Uterus (tissue), 3 donors: ENCODE measurements at regions not wholly inside any gene's neighbourhood (a gene's known extent, or its start where the extent isn't known, plus 50 kb on each side); places are given as distances from the start of the nearest gene placed in this dataset.

Experiments used
- DNase-seq, 2 donors: peaks; one replicate each; pipeline ENCODE4 v3.0.0-alpha.2; 2019 to 2020
- H3K27ac ChIP-seq, 2 donors: fragments of 200-600 bp; sonication (generic); 1 replicate in 1 of 2; 2 replicates in 1 of 2; pipeline ENCODE4 v1.5.1; 2016 to 2018
- H3K27me3 ChIP-seq, 2 donors: fragments of 200-600 bp; sonication (generic); one replicate each; pipeline ENCODE4 v1.5.1; 2018 to 2019; ENCODE audit warnings: control low read depth in 1 of 2
- H3K36me3 ChIP-seq, 2 donors: fragments of 200-600 bp; sonication (generic); one replicate each; pipeline ENCODE4 v1.5.1; 2019; ENCODE audit warnings: control low read depth in 1 of 2
- H3K4me1 ChIP-seq, 2 donors: fragments of 200-600 bp; sonication (generic); one replicate each; pipeline ENCODE4 v1.5.1; 2018 to 2019; ENCODE audit warnings: control low read depth in 1 of 2
- H3K4me3 ChIP-seq, 2 donors: fragments of 200-600 bp; sonication (generic); 1 replicate in 1 of 2; 2 replicates in 1 of 2; pipeline ENCODE4 v1.5.1; 2018 to 2019; ENCODE audit warnings: mild to moderate bottlenecking in 1 of 2
- H3K9me3 ChIP-seq, 2 donors: fragments of 200-600 bp; sonication (generic); one replicate each; pipeline ENCODE4 v1.5.1; 2019; ENCODE audit warnings: control low read depth in 1 of 2
- POLR2A ChIP-seq, 2 donors: fragments of 450-650 bp; IDR thresholded peaks; one replicate each; pipeline ENCODE4 v1.6.1; 2016; ENCODE audit warnings: antibody characterized with exemption in 2 of 2, mild to moderate bottlenecking in 1 of 2, moderate library complexity in 1 of 2
- intact Hi-C: fragments of 100-400 bp; cut with DNase I; formaldehyde crosslinking; loops from one replicate; pipeline ENCODE4 v1.15.1; 2023; ENCODE audit warnings: low total_unique reads
- TF ChIP-seq, protein P1 (sequence below), 4 experiments: fragments of 200-600 bp in 2 of 4; fragments of 450-650 bp in 2 of 4; sonication (generic) in 2 of 4; IDR thresholded peaks; one replicate each; pipeline ENCODE4 v1.5.1; 2016 to 2019; ENCODE audit warnings: antibody characterized with exemption in 4 of 4, mild to moderate bottlenecking in 2 of 4, moderate library complexity in 1 of 4
- donor health status: DM: yes; HTN: yes; CAD: no.

- intact Hi-C loops: no loop called here
- H3K9me3 ChIP-seq: no peaks in the 10 kb centered on the region
- H3K4me3 ChIP-seq: no peak overlapping the region
- H3K27ac ChIP-seq: no peak overlapping the region
- H3K4me1 ChIP-seq: no peaks in the 10 kb centered on the region
- TF ChIP-seq, protein P1, sequence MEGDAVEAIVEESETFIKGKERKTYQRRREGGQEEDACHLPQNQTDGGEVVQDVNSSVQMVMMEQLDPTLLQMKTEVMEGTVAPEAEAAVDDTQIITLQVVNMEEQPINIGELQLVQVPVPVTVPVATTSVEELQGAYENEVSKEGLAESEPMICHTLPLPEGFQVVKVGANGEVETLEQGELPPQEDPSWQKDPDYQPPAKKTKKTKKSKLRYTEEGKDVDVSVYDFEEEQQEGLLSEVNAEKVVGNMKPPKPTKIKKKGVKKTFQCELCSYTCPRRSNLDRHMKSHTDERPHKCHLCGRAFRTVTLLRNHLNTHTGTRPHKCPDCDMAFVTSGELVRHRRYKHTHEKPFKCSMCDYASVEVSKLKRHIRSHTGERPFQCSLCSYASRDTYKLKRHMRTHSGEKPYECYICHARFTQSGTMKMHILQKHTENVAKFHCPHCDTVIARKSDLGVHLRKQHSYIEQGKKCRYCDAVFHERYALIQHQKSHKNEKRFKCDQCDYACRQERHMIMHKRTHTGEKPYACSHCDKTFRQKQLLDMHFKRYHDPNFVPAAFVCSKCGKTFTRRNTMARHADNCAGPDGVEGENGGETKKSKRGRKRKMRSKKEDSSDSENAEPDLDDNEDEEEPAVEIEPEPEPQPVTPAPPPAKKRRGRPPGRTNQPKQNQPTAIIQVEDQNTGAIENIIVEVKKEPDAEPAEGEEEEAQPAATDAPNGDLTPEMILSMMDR (IDR thresholded peaks at IDR 0.05): no peak
- no peak for TF ChIP-seq POLR2A (IDR thresholded peaks at IDR 0.05)
- no peak for DNase-seq
- H3K27me3 ChIP-seq: no peaks in the 10 kb centered on the region
- H3K36me3 ChIP-seq: no peaks in the 10 kb centered on the region
Observed at GRCh38 chr7:12090757-12091221, 120.3 kb upstream of the TMEM106B start.

DNA sequence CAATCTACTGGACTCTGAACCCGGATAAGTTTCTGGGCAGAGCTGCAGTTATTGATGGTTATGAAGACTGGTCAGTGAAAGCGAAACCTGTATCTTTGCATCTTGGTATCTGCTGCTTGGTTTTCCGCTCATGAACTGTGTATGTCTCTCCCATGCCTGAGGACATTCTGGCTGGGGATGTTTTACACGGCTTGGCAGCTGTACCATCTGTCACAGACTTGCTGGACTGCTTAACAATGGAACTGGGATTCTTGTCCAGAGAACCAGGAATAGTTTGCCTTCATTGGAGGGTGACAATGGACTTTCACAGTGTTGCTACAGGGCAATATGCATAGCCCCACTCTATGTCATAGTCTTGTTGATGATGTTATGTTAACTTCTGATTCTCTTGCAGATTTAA lies 119.9 kb upstream of the TMEM106B start:
- Histone ChIP-seq H3K27ac (no peak overlapping the region), H3K27me3 (no peaks in the 10 kb centered on the region), H3K4me3 (no peak overlapping the region), H3K4me1 (no peaks in the 10 kb centered on the region), H3K36me3 (no peaks in the 10 kb centered on the region), H3K9me3 (no peaks in the 10 kb centered on the region)
- no peak for DNase-seq
- intact Hi-C loops: no loop called here
- TF ChIP-seq POLR2A (IDR thresholded peaks at IDR 0.05): no peak
- TF ChIP-seq, protein P1 (IDR thresholded peaks at IDR 0.05): no peak

GRCh38 chr7:12092499-12093130 lies 118.5 kb upstream of the TMEM106B start:
- intact Hi-C loops: no loop called here
- no peaks in the 10 kb centered on the region for H3K4me1 ChIP-seq
- H3K27me3 ChIP-seq: no peaks in the 10 kb centered on the region
- no peak overlapping the region for H3K4me3 ChIP-seq
- H3K36me3 ChIP-seq: no peaks in the 10 kb centered on the region
- TF ChIP-seq, protein P1 (IDR thresholded peaks at IDR 0.05): no peak
- no peak for TF ChIP-seq POLR2A (IDR thresholded peaks at IDR 0.05)
- H3K9me3 ChIP-seq: no peaks in the 10 kb centered on the region
- H3K27ac ChIP-seq: no peak overlapping the region
- no peak for DNase-seq

DNA sequence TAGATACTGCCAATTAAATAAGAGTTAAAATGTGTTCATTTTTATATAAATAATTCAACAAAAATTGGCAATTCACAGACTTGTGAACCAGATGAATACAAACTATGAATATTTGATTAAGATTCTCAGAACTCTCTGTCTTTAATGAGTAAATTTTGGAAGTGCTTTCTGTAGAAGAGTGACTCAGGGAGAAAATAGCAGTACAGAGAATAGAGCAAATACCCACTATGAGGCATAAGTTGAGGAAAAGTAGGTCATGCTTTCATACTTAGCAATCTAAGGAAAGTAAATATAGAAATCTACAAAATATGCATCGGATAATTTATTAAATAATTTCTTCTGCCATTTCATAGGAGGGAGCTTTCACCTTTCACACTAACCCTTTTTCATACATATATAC lies 117.7 kb upstream of the TMEM106B start:
- H3K4me3 ChIP-seq: no peak overlapping the region
- TF ChIP-seq, protein P1 (IDR thresholded peaks at IDR 0.05): no peak
- TF ChIP-seq POLR2A (IDR thresholded peaks at IDR 0.05): no peak
- no peaks in the 10 kb centered on the region for H3K4me1 ChIP-seq
- H3K36me3 ChIP-seq: no peaks in the 10 kb centered on the region
- H3K27ac ChIP-seq: no peak overlapping the region
- no peaks in the 10 kb centered on the region for H3K9me3 ChIP-seq
- no peaks in the 10 kb centered on the region for H3K27me3 ChIP-seq
- intact Hi-C loops: no loop called here
- DNase-seq: no peak

- no peak overlapping the region for H3K27ac ChIP-seq
- H3K36me3 ChIP-seq: no peaks in the 10 kb centered on the region
- no peak for TF ChIP-seq POLR2A (IDR thresholded peaks at IDR 0.05)
- TF ChIP-seq, protein P1 (IDR thresholded peaks at IDR 0.05): no peak
- H3K4me1 ChIP-seq: no peaks in the 10 kb centered on the region
- no peak for DNase-seq
- intact Hi-C loops: no loop called here
- no peaks in the 10 kb centered on the region for H3K9me3 ChIP-seq
- H3K4me3 ChIP-seq: no peak overlapping the region
- H3K27me3 ChIP-seq: no peaks in the 10 kb centered on the region
Observed at GRCh38 chr7:12094365-12094921, 116.7 kb upstream of the TMEM106B start.
